HG02981 (cell line): ENCODE measurements at regions not wholly inside any gene's neighbourhood (a gene's known extent, or its start where the extent isn't known, plus 50 kb on each side); places are given as distances from the start of the nearest gene placed in this dataset.

Experiments
- ATAC-seq: cut with Tn5 transposase; IDR thresholded peaks from one replicate; pipeline ENCODE4 v1.9.1; 2021; ENCODE audit warnings: mild to moderate bottlenecking, moderate library complexity; ENCODE audit not compliant: unreplicated experiment

- no peak for ATAC-seq
Measured at GRCh38 chr10:104574838-104575237, 66.3 kb upstream of the SORCS3 start.

GRCh38 chr10:104576611-104577010 lies 64.5 kb upstream of the SORCS3 start:
- ATAC-seq: no peak

GRCh38 chr10:104577163-104577562 lies 63.9 kb upstream of the SORCS3 start:
- no peak for ATAC-seq

- ATAC-seq: no peak
Measured at GRCh38 chr10:104577861-104578521, 63.1 kb upstream of the SORCS3 start.

GRCh38 chr10:104578671-104579070 lies 62.4 kb upstream of the SORCS3 start:
- ATAC-seq: no peak

- no peak for ATAC-seq
Measured at GRCh38 chr10:104579136-104579535, 62.0 kb upstream of the SORCS3 start.

- ATAC-seq: no peak
Measured at GRCh38 chr10:104580321-104580720, 60.8 kb upstream of the SORCS3 start.

GRCh38 chr10:104580774-104581675 lies 60.1 kb upstream of the SORCS3 start:
- peak; percentile 80 for ATAC-seq

GRCh38 chr10:104581884-104582601 lies 59.0 kb upstream of the SORCS3 start:
- ATAC-seq: no peak

GRCh38 chr10:104582602-104582951 lies 58.5 kb upstream of the SORCS3 start:
- no peak for ATAC-seq

GRCh38 chr10:104582966-104583365 lies 58.1 kb upstream of the SORCS3 start:
- no peak for ATAC-seq

- ATAC-seq: no peak
Measured at GRCh38 chr10:104584541-104584940, 56.5 kb upstream of the SORCS3 start.

GRCh38 chr10:104587751-104588150 lies 53.3 kb upstream of the SORCS3 start:
- no peak for ATAC-seq

- no peak for ATAC-seq
Measured at GRCh38 chr10:104589431-104589830, 51.7 kb upstream of the SORCS3 start.

- no peak for ATAC-seq
Measured at GRCh38 chr10:104589871-104590270, 51.2 kb upstream of the SORCS3 start.
